ENCODE measurements at regions not wholly inside any gene's neighbourhood (a gene's known extent, or its start where the extent isn't known, plus 50 kb on each side); places are given as distances from the start of the nearest gene placed in this dataset.
"Not testable (repeated sequence)": the region's sequence is repeated elsewhere in the genome, so short reads cannot be mapped to it uniquely, and the experiment has no call there.

GRCh38 chr4:128657638-128658037 lies 151.9 kb upstream of the JADE1 start:
- Mint-ChIP-seq H3K4me3 (no peak overlapping the region), H3K4me1 (peaks cover 0 to 5% (median 0%) of the 10 kb centered on the region in 4 donors), H3K27ac (no peak overlapping the region), H3K36me3 (no peaks in the 10 kb centered on the region), H3K9me3 (peaks cover 0 to 6% (median 0%) of the 10 kb centered on the region in 9 donors), H3K27me3 (peaks cover 0 to 9% (median 2%) of the 10 kb centered on the region in 5 donors)
- ATAC-seq (no peak), DNase-seq (no peak)
- POLR2A ChIA-PET = no interaction called here

- DNase-seq = no peak
- ATAC-seq = no peak
- peaks cover 0 to 6% (median 0%) of the 10 kb centered on the region in 9 donors for H3K9me3 Mint-ChIP-seq
- POLR2A ChIA-PET = no interaction called here
- peaks cover 0 to 9% (median 2%) of the 10 kb centered on the region in 5 donors for H3K27me3 Mint-ChIP-seq
- no peak overlapping the region for H3K27ac Mint-ChIP-seq
- H3K4me3 Mint-ChIP-seq = no peak overlapping the region
- no peaks in the 10 kb centered on the region for H3K36me3 Mint-ChIP-seq
- peaks cover 0 to 5% (median 0%) of the 10 kb centered on the region in 4 donors for H3K4me1 Mint-ChIP-seq
These were observed 155.0 kb upstream of the JADE1 start for GRCh38 chr4:128654465-128654864.

GRCh38 chr4:128653527-128654444 lies 155.7 kb upstream of the JADE1 start:
- no peak for DNase-seq
- Mint-ChIP-seq H3K27ac (no peak overlapping the region), H3K27me3 (peaks cover 0 to 9% (median 5%) of the 10 kb centered on the region in 5 donors), H3K36me3 (no peaks in the 10 kb centered on the region), H3K4me1 (peaks cover 0 to 5% (median 0%) of the 10 kb centered on the region in 4 donors), H3K9me3 (peaks cover 0 to 6% (median 0%) of the 10 kb centered on the region in 9 donors), H3K4me3 (no peak overlapping the region)
- no peak for ATAC-seq
- POLR2A ChIA-PET = no interaction called here

GRCh38 chr4:128649575-128650205 lies 159.8 kb upstream of the JADE1 start:
- Mint-ChIP-seq H3K9me3 (peaks cover 0 to 5% (median 0%) of the 10 kb centered on the region in 9 donors), H3K4me3 (no peak overlapping the region), H3K4me1 (no peaks in the 10 kb centered on the region)

GRCh38 chr4:128649161-128649560 lies 160.3 kb upstream of the JADE1 start:
- no peak for ATAC-seq
- POLR2A ChIA-PET = no interaction called here

More at GRCh38 chr4:128649575-128650205, 159.8 kb upstream of the JADE1 start:
- Mint-ChIP-seq H3K27me3 (peaks cover 0 to 10% (median 6%) of the 10 kb centered on the region in 5 donors), H3K36me3 (no peaks in the 10 kb centered on the region), H3K27ac (no peak overlapping the region)
- DNase-seq = no peak
- POLR2A ChIA-PET = no interaction called here
- ATAC-seq = no peak

GRCh38 chr4:128648021-128648420 lies 161.5 kb upstream of the JADE1 start:
- peaks cover 0 to 3% (median 0%) of the 10 kb centered on the region in 9 donors for H3K9me3 Mint-ChIP-seq
- POLR2A ChIA-PET = no interaction called here
- ATAC-seq = no peak

More at GRCh38 chr4:128649161-128649560, 160.3 kb upstream of the JADE1 start:
- Mint-ChIP-seq H3K4me1 (no peaks in the 10 kb centered on the region), H3K36me3 (no peaks in the 10 kb centered on the region), H3K9me3 (peaks cover 0 to 3% (median 0%) of the 10 kb centered on the region in 9 donors), H3K4me3 (no peak overlapping the region), H3K27me3 (peaks cover 0 to 10% (median 6%) of the 10 kb centered on the region in 5 donors), H3K27ac (peak overlapping the region in 1 of 10 donors; percentile 27)
- no peak for DNase-seq

GRCh38 chr4:128646893-128647292 lies 162.6 kb upstream of the JADE1 start:
- H3K36me3 Mint-ChIP-seq, POLR2A ChIA-PET, H3K4me1 Mint-ChIP-seq, H3K27ac Mint-ChIP-seq, DNase-seq, H3K9me3 Mint-ChIP-seq, H3K4me3 Mint-ChIP-seq, H3K27me3 Mint-ChIP-seq, ATAC-seq: not testable (repeated sequence)

More at GRCh38 chr4:128648021-128648420, 161.5 kb upstream of the JADE1 start:
- Mint-ChIP-seq H3K27me3 (peaks cover 0 to 8% (median 3%) of the 10 kb centered on the region in 5 donors), H3K27ac (no peak overlapping the region), H3K4me1 (no peaks in the 10 kb centered on the region), H3K4me3 (no peak overlapping the region), H3K36me3 (no peaks in the 10 kb centered on the region)
- no peak for DNase-seq

GRCh38 chr4:128644693-128645654 lies 164.5 kb upstream of the JADE1 start:
- ATAC-seq, H3K27ac Mint-ChIP-seq, H3K4me3 Mint-ChIP-seq, H3K27me3 Mint-ChIP-seq, DNase-seq, H3K4me1 Mint-ChIP-seq, H3K36me3 Mint-ChIP-seq, H3K9me3 Mint-ChIP-seq, POLR2A ChIA-PET: not testable (repeated sequence)

GRCh38 chr4:128644107-128644506 lies 165.4 kb upstream of the JADE1 start:
- POLR2A ChIA-PET, H3K27me3 Mint-ChIP-seq, H3K27ac Mint-ChIP-seq, H3K4me3 Mint-ChIP-seq, DNase-seq, H3K4me1 Mint-ChIP-seq, H3K9me3 Mint-ChIP-seq, H3K36me3 Mint-ChIP-seq, ATAC-seq: not testable (repeated sequence)

- H3K27ac Mint-ChIP-seq = peak overlapping the region in 1 of 10 donors; percentile 27
- H3K9me3 Mint-ChIP-seq, DNase-seq, ATAC-seq, H3K36me3 Mint-ChIP-seq, H3K27me3 Mint-ChIP-seq, H3K4me3 Mint-ChIP-seq, POLR2A ChIA-PET, H3K4me1 Mint-ChIP-seq: not testable (repeated sequence)
These were observed 167.9 kb upstream of the JADE1 start for GRCh38 chr4:128641566-128641965.

GRCh38 chr4:128639541-128640270 lies 169.8 kb upstream of the JADE1 start:
- Mint-ChIP-seq H3K4me3 (no peak overlapping the region), H3K27ac (peak overlapping the region in 1 of 10 donors; percentile 23), H3K4me1 (no peaks in the 10 kb centered on the region), H3K9me3 (no peaks in the 10 kb centered on the region), H3K36me3 (no peaks in the 10 kb centered on the region), H3K27me3 (peaks cover 0 to 11% (median 0%) of the 10 kb centered on the region in 5 donors)
- POLR2A ChIA-PET = no interaction called here
- no peak for ATAC-seq
- DNase-seq = no peak

- no peaks in the 10 kb centered on the region for H3K4me1 Mint-ChIP-seq
- no peak for ATAC-seq
- H3K4me3 Mint-ChIP-seq = no peak overlapping the region
- no peaks in the 10 kb centered on the region for H3K36me3 Mint-ChIP-seq
- POLR2A ChIA-PET = no interaction called here
- H3K27ac Mint-ChIP-seq = no peak overlapping the region
- H3K27me3 Mint-ChIP-seq = peaks cover 0 to 15% (median 0%) of the 10 kb centered on the region in 5 donors
- no peak for DNase-seq
- H3K9me3 Mint-ChIP-seq = peaks cover 0 to 2% (median 0%) of the 10 kb centered on the region in 9 donors
These were observed 172.6 kb upstream of the JADE1 start for GRCh38 chr4:128636906-128637305.

Data from naive thymus-derived CD8-positive, alpha-beta T cell (primary cell).